ENCODE measurements at regions not wholly inside any gene's neighbourhood (a gene's known extent, or its start where the extent isn't known, plus 50 kb on each side); places are given as distances from the start of the nearest gene placed in this dataset.
"Not testable (repeated sequence)": the region's sequence is repeated elsewhere in the genome, so short reads cannot be mapped to it uniquely, and the experiment has no call there.

DNA sequence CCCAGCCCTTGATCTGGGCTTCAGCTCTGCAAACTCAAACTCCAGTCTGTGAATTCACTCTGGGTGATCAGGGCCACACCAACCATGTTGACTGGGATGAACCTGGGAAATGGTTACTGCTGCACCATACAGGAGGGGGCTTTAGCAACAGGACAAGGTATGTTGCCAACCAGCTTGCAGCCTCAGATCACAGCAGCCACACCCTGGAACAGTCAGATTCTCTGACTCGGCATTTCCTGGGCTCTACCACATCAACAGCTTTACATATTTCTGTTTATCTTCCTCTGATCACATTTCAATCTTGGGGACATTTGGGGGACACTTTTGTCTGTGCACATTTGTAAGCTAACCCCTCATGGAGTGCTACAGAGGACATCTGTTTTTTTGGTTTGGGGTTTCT, 267.0 kb upstream of the NCAM1 start:
- intact Hi-C loops (cut with micrococcal nuclease) = no loop called here
- ATAC-seq (no peak), DNase-seq (no peak)

DNA sequence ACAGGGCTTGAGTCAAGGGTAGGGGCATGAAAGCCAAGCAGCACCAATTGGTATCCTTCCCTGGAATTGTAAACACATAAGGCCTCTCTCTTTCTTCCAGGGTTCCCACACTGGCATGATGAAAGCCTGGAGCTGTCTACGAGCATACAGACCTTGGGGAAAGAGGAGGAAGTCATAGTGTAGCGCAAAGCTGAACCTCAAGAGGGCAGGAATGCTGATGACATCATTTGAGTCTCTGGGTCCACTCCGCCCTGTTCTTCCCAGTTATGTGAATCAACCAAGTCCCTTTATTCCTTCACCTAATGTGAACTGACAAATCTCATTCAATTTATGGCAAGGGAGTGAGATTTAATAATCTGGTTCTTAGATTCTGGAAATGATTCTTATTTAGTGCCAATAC, 266.4 kb upstream of the NCAM1 start:
- ATAC-seq = no peak
- no peak for DNase-seq
- intact Hi-C loops (cut with micrococcal nuclease) = no loop called here

DNA sequence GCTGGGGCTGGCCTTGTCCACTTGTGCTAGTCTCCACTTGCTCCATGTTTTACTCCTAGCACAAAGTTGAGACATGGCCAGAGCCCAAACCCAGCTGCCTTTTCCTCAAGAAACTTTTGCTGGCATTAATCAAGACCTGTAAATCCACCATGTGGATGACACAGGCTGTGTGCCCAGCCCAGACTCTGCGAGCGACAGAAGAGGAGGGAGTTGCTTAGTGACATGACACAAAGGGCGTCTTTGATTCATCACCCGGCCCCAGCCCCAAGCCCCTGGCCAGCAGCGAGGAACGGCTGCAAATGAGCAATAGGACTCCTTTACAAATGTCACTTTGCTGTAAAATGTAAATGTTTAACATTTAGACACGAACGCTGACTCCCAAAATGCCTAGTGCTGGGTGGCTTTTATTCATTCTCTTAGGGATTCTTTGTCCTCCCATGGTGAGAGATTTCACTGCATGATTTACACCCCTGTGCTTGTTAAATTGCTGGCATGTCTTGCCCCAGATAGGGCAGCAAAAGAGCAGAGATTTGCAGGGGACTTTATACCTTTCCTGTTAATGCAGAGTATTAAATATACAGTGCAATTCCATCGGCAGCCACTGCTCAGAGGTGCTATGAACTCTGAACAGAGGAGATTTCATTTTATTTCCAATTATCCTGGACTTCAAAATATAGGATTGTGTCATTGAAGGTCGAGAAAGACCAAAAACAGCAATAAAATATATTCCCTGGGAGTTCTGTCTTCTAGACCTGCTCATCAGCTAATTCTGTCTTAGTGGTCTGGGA, 263.6 kb upstream of the NCAM1 start:
- no peak for DNase-seq
- no peak for ATAC-seq
- intact Hi-C loops (cut with micrococcal nuclease) = no loop called here

DNA sequence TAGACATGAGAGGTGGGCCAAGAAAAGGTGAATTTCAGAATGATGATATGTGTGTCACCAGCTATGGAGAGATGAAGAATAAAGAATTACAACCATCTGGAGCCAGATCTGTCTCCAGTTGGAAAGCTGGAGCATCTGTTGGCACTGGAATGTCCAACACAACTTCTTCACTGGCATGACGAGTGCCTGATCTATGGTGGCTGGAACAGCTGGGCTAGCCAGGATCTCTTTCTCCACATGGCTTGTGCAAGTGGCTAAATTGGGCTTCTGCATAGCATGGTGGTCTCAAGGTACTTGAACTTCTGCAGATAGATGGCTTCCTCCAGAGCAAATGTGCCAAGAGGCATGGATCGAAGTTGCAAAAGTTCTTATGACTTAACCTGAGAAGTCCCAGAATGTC, 256.1 kb upstream of the NCAM1 start:
- ATAC-seq = no peak
- DNase-seq = no peak
- intact Hi-C loops (cut with micrococcal nuclease) = no loop called here

DNA sequence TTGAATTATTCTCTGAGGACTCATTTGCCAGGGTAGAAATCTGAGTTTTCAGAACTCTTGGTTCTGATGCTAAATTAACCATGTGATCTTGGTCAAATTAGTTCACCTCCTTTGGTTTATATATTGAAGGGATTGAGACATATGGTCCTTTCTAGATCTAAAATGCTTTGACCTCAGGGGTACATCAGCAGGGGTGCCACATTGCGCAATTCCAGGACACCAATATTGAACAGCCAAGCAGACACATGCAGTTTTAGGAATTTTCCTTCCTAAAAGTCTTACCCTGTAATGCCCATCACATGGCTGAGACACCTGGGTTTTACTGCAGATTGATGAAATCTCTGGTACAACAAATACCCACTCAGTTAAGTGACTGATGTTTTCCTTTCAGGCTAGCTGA, 254.4 kb upstream of the NCAM1 start:
- DNase-seq (no peak), ATAC-seq (no peak)
- intact Hi-C loops (cut with micrococcal nuclease) = no loop called here

DNA sequence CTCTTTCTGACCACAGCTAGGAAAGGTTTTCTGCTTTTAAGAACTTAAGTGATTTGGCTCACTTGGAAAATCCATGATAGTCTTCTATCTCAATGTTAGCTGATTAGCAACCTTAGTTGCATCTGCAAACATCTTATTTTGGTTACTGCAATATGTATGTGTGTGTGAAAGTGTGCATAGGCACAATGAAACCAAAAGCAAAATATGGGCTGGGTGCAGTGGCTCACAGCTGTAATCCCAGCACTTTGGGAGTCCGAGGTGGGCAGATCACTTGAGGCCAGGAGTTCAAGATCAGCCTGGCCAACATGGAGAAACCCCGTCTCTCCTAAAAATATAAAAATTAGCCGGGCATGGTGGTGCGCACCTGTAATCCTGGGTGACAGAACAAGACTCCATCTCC, 246.9 kb upstream of the NCAM1 start:
- ATAC-seq; DNase-seq; intact Hi-C loops (cut with micrococcal nuclease): not testable (repeated sequence)

DNA sequence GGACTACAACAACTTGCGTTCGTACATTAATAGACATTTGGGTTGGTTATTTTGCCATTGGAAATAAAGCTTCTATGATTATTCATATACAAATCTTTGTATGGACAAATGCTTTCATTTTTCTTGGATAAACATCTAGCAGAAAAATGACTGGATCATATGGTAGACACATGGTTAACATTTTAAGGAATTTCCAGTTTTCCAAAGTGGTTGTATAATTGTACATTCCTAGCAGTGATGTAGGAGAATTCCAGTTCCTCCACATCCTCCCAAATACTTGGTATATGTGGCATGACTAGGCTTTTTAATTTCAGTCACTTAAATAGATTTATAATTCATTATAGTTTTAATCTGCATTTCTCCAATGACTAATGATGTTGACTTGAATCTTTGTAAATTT, 246.2 kb upstream of the NCAM1 start:
- no peak for DNase-seq
- intact Hi-C loops (cut with micrococcal nuclease) = no loop called here
- no peak for ATAC-seq

DNA sequence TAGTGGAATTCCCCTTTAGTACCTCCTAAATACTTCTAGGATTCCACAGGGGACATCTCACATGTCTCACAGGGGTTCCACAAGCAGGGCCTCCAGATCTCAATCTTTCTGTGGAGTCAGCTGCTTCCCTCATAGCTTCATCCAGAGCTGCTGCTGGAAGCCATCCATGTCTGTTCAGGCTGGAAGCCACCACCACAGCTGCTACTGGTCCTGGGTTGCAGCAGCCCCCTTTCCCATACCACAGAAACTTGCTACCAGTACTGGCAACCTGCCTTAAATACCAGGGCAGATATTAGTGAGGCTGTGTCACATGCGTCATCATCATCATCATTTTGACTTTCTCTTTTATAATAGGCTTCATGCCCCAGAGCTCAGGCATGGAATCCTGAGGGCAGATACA, 242.7 kb upstream of the NCAM1 start:
- ATAC-seq = no peak
- no peak for DNase-seq
- intact Hi-C loops (cut with micrococcal nuclease) = no loop called here

DNA sequence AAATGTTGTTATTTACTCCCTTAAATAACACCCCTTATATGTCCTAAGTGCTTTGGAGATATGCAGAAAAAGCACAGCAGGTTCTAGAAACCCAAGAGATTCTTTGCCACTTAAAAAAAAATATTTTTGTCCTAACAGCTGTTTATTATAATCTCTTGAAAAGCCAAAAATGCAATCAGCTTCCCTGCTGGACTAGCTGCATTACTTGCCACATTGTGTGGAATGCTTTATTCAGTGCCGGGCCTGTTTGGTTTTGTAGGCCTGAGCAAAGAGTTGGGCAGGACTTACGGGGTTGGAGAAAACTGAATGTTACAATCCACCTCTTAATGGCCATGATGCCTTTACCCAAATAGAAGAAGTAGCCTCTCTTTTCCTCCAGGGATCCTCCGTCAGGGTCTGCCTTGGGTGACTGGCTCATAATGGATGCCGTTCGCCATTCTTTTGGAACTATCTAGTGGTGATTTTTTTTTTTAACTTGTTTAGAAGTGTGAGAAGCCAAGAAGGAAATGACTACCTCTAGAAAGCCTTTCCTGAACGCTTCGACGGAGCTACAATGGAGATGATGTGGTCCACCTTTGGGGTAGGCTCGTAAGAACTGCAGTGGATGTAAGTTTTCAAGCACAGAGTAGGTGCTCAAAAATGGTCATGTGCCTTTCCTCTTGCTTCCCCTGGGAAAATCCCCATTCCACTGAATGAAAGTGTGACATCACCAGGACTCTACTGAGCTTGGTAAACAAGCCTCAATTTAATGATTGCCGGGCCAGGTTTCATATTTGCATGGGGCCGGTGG, 241.3 kb upstream of the NCAM1 start:
- ATAC-seq (no peak), DNase-seq (no peak)
- intact Hi-C loops (cut with micrococcal nuclease) = no loop called here

DNA sequence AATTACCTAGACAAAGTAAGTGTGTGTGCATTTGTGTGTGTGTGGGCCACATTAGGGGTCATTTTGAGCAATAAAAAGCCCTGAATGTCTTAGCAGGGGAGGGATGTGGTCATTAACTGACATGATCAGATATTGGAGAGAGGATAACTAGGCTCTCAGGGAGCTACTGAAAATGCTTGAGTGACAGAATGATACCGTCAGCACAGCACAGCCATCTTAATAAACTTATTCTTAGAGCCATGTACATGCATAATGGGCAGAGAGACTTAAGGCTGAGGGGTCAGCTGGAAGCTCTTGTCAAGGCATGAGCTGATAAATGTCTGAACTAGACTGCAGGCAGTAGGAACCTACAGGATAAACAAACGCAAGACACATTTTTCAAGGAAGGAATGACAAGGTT, 239.1 kb upstream of the NCAM1 start:
- intact Hi-C loops (cut with micrococcal nuclease) = no loop called here
- no peak for ATAC-seq
- no peak for DNase-seq

DNA sequence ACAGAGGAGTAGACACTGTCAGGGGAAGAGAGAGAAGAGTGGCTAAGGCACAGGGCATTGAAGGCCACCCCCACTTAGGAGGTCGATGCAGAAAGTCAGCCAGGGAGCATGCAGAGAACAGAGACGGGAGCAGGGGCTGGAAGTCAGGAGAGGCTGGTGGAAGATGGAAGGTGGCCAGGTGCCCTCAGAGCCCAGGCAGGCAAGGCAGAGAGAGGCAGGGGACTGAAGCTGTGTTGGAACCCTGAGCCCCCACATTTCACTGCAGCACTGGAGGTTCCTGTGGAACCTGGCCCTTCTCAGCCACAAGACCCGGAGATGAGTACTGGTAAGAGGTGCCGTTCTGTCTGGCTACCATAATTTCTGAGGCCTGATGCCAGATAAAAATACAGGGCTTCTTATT, 238.3 kb upstream of the NCAM1 start:
- ATAC-seq (no peak), DNase-seq (no peak)
- intact Hi-C loops (cut with micrococcal nuclease) = no loop called here

DNA sequence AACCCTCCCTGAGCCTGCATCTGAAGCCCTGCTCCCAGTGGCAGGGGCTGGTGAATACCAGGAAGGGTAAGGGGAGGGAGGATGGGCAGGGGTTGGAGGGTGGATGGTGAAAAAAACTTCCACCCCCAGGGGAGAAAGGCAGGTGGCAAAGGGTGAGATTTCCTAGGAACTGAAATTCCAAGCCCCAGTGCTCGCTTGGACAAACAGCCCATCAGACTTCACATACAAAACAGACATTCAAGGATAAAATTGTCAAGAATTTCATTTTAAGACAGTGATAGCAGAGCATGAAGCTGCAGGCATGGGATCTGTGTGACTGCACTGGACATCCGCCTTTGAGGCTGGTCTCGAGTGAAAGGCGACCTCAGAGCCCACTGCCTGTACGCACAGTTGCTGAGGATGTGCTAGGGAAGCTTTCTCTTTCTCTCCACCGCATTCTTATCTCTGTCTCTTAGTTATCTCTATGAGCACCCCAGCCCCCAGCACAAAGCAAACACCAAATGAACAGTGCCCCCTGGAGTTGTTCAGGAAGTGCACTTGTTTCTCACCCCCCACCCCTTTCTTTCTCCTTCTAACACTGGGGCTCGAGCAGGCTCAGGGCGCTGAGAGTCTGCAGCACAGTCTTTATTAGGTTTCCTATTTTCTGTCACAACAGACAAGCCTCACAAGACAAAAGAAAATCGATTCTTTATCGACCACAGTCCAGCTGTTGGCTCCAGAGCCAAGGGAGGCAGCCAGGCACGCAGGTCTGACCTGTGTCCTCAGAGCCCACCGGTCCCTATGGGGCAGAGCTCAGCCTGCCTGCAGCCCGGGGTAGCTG, 237.3 kb upstream of the NCAM1 start:
- intact Hi-C loops (cut with micrococcal nuclease) = no loop called here
- ATAC-seq (no peak), DNase-seq (no peak)

DNA sequence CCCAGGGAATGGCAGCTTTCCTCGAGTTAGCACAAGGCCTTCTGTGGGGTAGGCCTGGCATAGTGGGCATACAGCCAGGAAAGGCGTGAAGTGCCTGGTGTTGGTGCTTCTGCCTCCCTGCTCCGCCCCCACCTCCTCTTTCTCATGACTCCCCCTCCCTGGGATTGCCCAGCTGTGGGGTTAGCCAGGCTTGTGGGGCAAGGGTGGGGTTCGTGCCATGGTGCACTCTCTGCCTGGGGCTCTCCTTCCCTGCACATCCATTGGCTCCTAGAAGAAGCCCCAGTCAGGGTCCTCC, 236.8 kb upstream of the NCAM1 start:
- DNase-seq (no peak), ATAC-seq (no peak)
- intact Hi-C loops (cut with micrococcal nuclease) = no loop called here

DNA sequence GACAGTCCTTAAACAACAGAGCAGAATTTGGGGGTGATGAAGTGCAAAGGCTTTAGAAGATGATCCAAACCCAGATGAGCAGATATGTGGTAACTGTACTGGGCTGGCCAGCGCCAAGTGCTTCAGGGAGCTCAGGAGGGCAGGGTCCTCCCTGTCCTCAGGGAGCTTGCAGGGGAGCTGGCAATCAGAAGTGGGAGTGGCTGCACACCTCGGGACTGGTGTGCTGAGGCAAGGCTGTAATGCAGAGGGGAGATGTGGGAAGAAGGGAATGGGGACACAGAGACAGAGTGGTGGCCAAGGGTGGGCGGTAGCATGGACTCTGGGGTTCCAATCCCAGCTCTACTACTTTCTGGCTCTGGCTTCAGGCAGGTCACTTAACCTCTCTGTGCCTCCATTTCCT, 235.6 kb upstream of the NCAM1 start:
- ATAC-seq (no peak), DNase-seq (no peak)
- intact Hi-C loops (cut with micrococcal nuclease) = no loop called here

DNA sequence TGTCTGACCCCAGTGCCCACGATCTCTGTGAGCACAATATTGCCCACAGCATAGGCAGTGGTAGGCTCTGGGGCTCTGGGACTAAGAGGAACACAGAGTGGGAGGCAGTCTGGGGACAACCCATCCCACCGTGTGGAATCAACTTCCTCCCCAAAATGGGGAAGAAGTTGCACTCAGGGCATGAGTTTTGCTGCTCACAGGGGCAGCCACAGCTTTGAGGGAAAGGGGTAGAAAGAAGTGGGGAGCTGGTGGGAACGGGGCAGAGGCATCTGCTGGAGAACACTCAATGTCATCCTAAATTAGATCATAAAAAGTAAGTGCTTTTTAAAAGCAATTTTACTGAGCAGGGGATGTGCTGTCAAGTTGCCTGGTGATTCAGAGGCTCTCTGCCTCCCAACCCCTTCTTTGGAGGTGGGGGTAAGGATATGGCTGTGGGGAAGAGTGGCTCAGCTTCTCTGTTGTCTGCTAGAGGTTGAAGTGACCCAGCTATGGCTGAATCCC, 233.8 kb upstream of the NCAM1 start:
- no peak for ATAC-seq
- no peak for DNase-seq
- intact Hi-C loops (cut with micrococcal nuclease) = no loop called here

DNA sequence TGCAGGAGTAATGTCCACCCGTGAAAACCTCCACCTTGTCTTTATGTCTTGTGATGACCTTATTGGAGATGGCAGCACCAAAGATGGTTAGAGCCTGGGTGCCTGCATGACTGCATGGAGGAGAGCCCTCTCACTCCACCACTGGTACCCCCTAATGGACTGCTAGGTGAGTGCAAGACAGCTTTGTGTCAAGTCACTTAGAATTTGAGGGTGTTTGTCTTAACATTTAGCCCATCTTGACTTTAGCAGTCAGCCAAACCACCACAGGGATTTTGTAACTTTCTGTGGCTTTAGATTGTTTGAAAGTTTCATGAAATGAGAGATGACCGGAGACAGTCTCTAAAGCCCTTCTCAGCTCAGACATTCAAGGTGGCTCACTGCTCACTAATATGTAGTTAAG, 232.9 kb upstream of the NCAM1 start:
- no peak for DNase-seq
- no peak for ATAC-seq
- intact Hi-C loops (cut with micrococcal nuclease) = no loop called here

DNA sequence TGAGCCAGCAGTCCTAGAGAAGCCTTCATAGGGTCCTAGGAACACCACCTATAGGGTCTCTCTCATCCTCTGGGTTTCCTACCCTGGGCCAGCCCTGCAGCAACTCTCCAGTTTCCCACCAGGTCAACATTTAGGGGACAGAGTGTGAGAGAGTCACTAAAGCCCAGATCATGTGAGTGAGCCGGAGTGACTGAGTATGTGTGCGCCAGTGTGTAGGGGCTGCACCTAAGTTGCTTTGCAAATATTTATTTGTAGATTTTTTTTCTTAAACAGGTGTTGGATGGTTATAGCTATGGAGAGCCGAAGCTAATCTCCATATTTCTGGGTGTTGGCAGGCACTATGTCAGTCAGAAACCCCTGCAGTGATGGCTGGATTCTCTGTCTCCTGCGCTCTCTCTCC, 232.5 kb upstream of the NCAM1 start:
- ATAC-seq = no peak
- DNase-seq = no peak
- intact Hi-C loops (cut with micrococcal nuclease) = no loop called here

DNA sequence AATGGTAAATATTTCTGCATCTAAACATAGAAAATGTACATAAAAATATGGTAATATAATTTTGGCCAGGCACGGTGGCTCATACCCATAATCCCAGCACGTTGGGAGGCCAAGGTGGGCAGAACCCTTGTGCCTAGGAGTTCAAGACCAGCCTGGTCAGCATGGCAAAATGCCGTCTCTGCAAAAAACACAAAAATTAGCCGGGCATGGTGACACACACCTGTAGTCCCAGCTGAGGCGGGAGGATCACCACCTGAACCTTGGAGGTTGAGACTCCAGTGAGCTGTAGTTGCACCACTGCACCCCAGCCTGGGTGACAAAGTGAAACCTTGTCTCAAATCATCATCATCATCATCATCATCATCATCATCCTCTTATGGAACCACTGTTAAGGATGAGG, 230.6 kb upstream of the NCAM1 start:
- ATAC-seq = no peak
- no peak for DNase-seq
- intact Hi-C loops (cut with micrococcal nuclease) = no loop called here

DNA sequence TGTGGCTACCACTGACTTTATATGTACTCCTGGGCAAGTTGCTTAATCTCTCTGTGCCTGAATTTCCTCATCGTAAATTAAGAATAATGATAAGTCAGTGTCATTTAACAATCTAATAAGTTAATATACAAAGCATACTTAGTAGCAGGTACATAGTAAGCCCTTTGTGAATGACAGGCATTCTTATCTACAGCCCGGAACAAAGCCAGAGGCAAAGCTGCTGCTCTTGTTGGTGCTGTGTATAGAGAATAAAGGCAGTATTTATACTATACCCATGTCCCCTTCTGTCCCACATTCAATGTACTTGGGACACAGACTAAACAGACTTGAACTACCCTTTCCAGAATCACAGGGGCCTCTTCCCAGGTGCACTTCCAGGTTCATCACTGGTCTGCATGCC, 229.7 kb upstream of the NCAM1 start:
- intact Hi-C loops (cut with micrococcal nuclease) = no loop called here
- DNase-seq = no peak
- no peak for ATAC-seq

DNA sequence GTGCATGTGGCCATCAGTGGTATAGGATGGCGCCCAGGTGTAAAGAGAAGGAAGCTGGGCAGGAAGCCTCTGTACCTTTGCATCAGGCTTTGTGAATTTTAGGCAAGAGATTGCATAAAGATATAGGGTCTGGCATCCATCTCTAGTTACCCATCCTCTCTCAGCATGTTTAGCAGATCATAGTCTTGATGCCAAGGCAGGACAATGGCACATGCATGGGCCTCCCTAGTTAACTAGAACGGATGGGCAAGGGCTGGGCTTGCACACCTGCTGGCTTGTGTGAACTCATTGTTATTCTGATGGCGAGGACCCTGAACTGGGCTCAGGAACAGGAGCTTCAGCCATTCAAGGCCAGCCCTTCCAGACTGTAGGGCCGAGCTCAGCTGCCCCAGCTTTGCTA, 229.2 kb upstream of the NCAM1 start:
- intact Hi-C loops (cut with micrococcal nuclease) = no loop called here
- DNase-seq (no peak), ATAC-seq (no peak)

Measured in left ventricle myocardium superior (tissue), 1 donor.